HEK293 (cell line): ENCODE measurements at regions not wholly inside any gene's neighbourhood (a gene's known extent, or its start where the extent isn't known, plus 50 kb on each side); places are given as distances from the start of the nearest gene placed in this dataset.
A peak's percentile ranks its signal among the peaks of the same experiment; 100 is the strongest.

Experiments
- CTCF ChIA-PET: fragments of 350-600 bp; formaldehyde crosslinking; extraction: SDS; loops from one replicate; lab custom pipeline; 2021; ENCODE audit warnings: antibody characterized with exemption; lab: Yijun Ruan, JAX
- POLR2A ChIA-PET: fragments of 300-600 bp; formaldehyde crosslinking; extraction: SDS; loops from one replicate; lab custom pipeline; 2020; ENCODE audit warnings: antibody characterized with exemption, inconsistent platforms; lab: Yijun Ruan, JAX
- H3K27ac ChIP-seq: fragments of 200-500 bp; sonication (Bioruptor generic); 2 replicates; pipeline ENCODE4 v1.5.1; 2014; ENCODE audit warnings: low read depth, low read length, control low read depth, inconsistent platforms; ENCODE audit errors: extremely low read depth
- H3K36me3 ChIP-seq, 2 experiments: fragments of 200-500 bp in 1 of 2; sonication (Bioruptor generic) in 1 of 2; 1 replicate in 1 of 2; 2 replicates in 1 of 2; pipeline ENCODE4 v1.5.1; 2014 to 2017; ENCODE audit warnings: inconsistent platforms in 2 of 2, low read length in 2 of 2; ENCODE audit not compliant: control insufficient read depth in 2 of 2, insufficient read depth in 1 of 2
- H3K4me1 ChIP-seq: fragments of 200-500 bp; sonication (Bioruptor generic); 2 replicates; pipeline ENCODE4 v1.5.1; 2014; ENCODE audit warnings: mild to moderate bottlenecking, low read length, inconsistent platforms; ENCODE audit not compliant: control insufficient read depth, insufficient read depth
- H3K4me3 ChIP-seq: 2 replicates; pipeline ENCODE4 v1.5.1; 2011; ENCODE audit warnings: low read depth, mild to moderate bottlenecking, control low read depth, low read length, moderate library complexity
- H3K9me3 ChIP-seq: fragments of 200-500 bp; sonication (Bioruptor generic); 2 replicates; pipeline ENCODE4 v1.5.1; 2014; ENCODE audit warnings: low read depth, low read length, inconsistent platforms; ENCODE audit not compliant: control insufficient read depth, insufficient read depth
- KLF16 ChIP-seq: fragments of 450-650 bp; formaldehyde crosslinking; IDR thresholded peaks from 2 replicates; pipeline ENCODE4 v1.5.1; 2017; ENCODE audit warnings: missing biosample characterization, missing genetic modification characterization
- KLF9 ChIP-seq: fragments of 450-650 bp; formaldehyde crosslinking; IDR thresholded peaks from 2 replicates; pipeline ENCODE4 v1.5.1; 2016; ENCODE audit warnings: missing biosample characterization, missing genetic modification characterization, low read depth
- PRDM6 ChIP-seq: fragments of 450-650 bp; formaldehyde crosslinking; IDR thresholded peaks from 2 replicates; pipeline ENCODE4 v1.5.1; 2017; ENCODE audit warnings: missing biosample characterization, missing genetic modification characterization
- RBAK ChIP-seq: fragments of 450-650 bp; formaldehyde crosslinking; IDR thresholded peaks from 2 replicates; pipeline ENCODE4 v1.5.1; 2016; ENCODE audit warnings: missing biosample characterization, missing genetic modification characterization
- SALL2 ChIP-seq: fragments of 450-650 bp; formaldehyde crosslinking; IDR thresholded peaks from 2 replicates; pipeline ENCODE4 v1.5.0; 2017; ENCODE audit warnings: missing biosample characterization, mild to moderate bottlenecking, missing genetic modification characterization, borderline replicate concordance
- SETDB1 ChIP-seq: IDR thresholded peaks from one replicate; pipeline ENCODE4 v1.6.1; 2017; ENCODE audit warnings: mild to moderate bottlenecking, low read length, moderate library complexity, mixed read lengths; ENCODE audit not compliant: insufficient read length
- TCF7L2 ChIP-seq: IDR thresholded peaks from 2 replicates; pipeline ENCODE4 v1.6.1; 2011; ENCODE audit warnings: low read depth, mild to moderate bottlenecking, inconsistent platforms, low read length, moderate library complexity, borderline replicate concordance
- TRIM28 ChIP-seq: IDR thresholded peaks from 2 replicates; pipeline ENCODE4 v1.6.1; 2011; ENCODE audit warnings: low read length, control low read depth, borderline replicate concordance
- ZBTB1 ChIP-seq: fragments of 450-650 bp; formaldehyde crosslinking; IDR thresholded peaks from 2 replicates; pipeline ENCODE4 v1.5.1; 2016; ENCODE audit warnings: missing biosample characterization, missing genetic modification characterization
- ZBTB7A ChIP-seq: fragments of 450-650 bp; formaldehyde crosslinking; IDR thresholded peaks from 2 replicates; pipeline ENCODE4 v1.5.1; 2016; ENCODE audit warnings: low read depth, missing biosample characterization, missing genetic modification characterization
- ZNF133 ChIP-seq: fragments of 450-650 bp; formaldehyde crosslinking; IDR thresholded peaks from 2 replicates; pipeline ENCODE4 v1.5.1; 2016; ENCODE audit warnings: missing biosample characterization, missing genetic modification characterization
- ZNF140 ChIP-seq: fragments of 450-650 bp; formaldehyde crosslinking; IDR thresholded peaks from 2 replicates; pipeline ENCODE4 v1.5.1; 2016; ENCODE audit warnings: missing biosample characterization, missing genetic modification characterization
- ZNF169 ChIP-seq: fragments of 450-650 bp; formaldehyde crosslinking; IDR thresholded peaks from 2 replicates; pipeline ENCODE4 v1.5.1; 2016; ENCODE audit warnings: missing biosample characterization, missing genetic modification characterization
- ZNF184 ChIP-seq: fragments of 450-650 bp; IDR thresholded peaks from 2 replicates; pipeline ENCODE4 v1.5.1; 2018; ENCODE audit warnings: missing biosample characterization, mild to moderate bottlenecking, missing genetic modification characterization
- ZNF23 ChIP-seq: fragments of 450-650 bp; formaldehyde crosslinking; IDR thresholded peaks from 2 replicates; pipeline ENCODE4 v1.5.1; 2016; ENCODE audit warnings: missing biosample characterization, missing genetic modification characterization, borderline replicate concordance
- ZNF302 ChIP-seq: fragments of 450-650 bp; formaldehyde crosslinking; IDR thresholded peaks from 2 replicates; pipeline ENCODE4 v1.5.1; 2016; ENCODE audit warnings: missing biosample characterization, missing genetic modification characterization, low read depth
- ZNF335 ChIP-seq: fragments of 450-650 bp; formaldehyde crosslinking; conservative IDR thresholded peaks from 2 replicates; pipeline ENCODE4 v1.5.1; 2016; ENCODE audit warnings: missing biosample characterization, missing genetic modification characterization
- ZNF391 ChIP-seq: fragments of 450-650 bp; formaldehyde crosslinking; IDR thresholded peaks from 2 replicates; pipeline ENCODE4 v1.5.1; 2016; ENCODE audit warnings: low read depth, missing biosample characterization, missing genetic modification characterization, borderline replicate concordance
- ZNF513 ChIP-seq: fragments of 450-650 bp; IDR thresholded peaks from 2 replicates; pipeline ENCODE4 v1.5.1; 2018; ENCODE audit warnings: missing biosample characterization, missing genetic modification characterization
- ZNF544 ChIP-seq: fragments of 450-650 bp; formaldehyde crosslinking; IDR thresholded peaks from 2 replicates; pipeline ENCODE4 v1.5.0; 2017; ENCODE audit warnings: missing biosample characterization, missing genetic modification characterization
- ZNF549 ChIP-seq: fragments of 450-650 bp; IDR thresholded peaks from 2 replicates; pipeline ENCODE4 v1.5.1; 2018; ENCODE audit warnings: missing biosample characterization, missing genetic modification characterization, mild to moderate bottlenecking, inconsistent platforms, moderate library complexity
- ZNF555 ChIP-seq: fragments of 450-650 bp; formaldehyde crosslinking; conservative IDR thresholded peaks from 2 replicates; pipeline ENCODE4 v1.5.1; 2017; ENCODE audit warnings: missing biosample characterization, mild to moderate bottlenecking, missing genetic modification characterization, inconsistent platforms
- ZNF560 ChIP-seq: fragments of 450-650 bp; formaldehyde crosslinking; IDR thresholded peaks from 2 replicates; pipeline ENCODE4 v1.5.1; 2017; ENCODE audit warnings: missing biosample characterization, missing genetic modification characterization, borderline replicate concordance
- ZNF596 ChIP-seq: fragments of 450-650 bp; IDR thresholded peaks from 2 replicates; pipeline ENCODE4 v1.5.0; 2018; ENCODE audit warnings: missing biosample characterization, mild to moderate bottlenecking, missing genetic modification characterization, moderate library complexity
- ZNF626 ChIP-seq: fragments of 450-650 bp; sonication (Bioruptor Pico); formaldehyde crosslinking; IDR thresholded peaks from 2 replicates; pipeline ENCODE4 v1.5.1; 2018; ENCODE audit warnings: missing biosample characterization, missing genetic modification characterization, inconsistent platforms
- ZNF654 ChIP-seq: fragments of 450-650 bp; formaldehyde crosslinking; IDR thresholded peaks from 2 replicates; pipeline ENCODE4 v1.5.1; 2016; ENCODE audit warnings: low read depth, missing biosample characterization, missing genetic modification characterization
- ZNF76 ChIP-seq: fragments of 450-650 bp; formaldehyde crosslinking; IDR thresholded peaks from 2 replicates; pipeline ENCODE4; 2016; ENCODE audit warnings: low read depth, missing biosample characterization, missing genetic modification characterization, borderline replicate concordance
- ZNF776 ChIP-seq: fragments of 450-650 bp; formaldehyde crosslinking; IDR thresholded peaks from 2 replicates; pipeline ENCODE4 v1.5.0; 2017; ENCODE audit warnings: missing biosample characterization, missing genetic modification characterization, borderline replicate concordance
- ZSCAN4 ChIP-seq: fragments of 450-650 bp; formaldehyde crosslinking; IDR thresholded peaks from 2 replicates; pipeline ENCODE4 v1.5.1; 2017; ENCODE audit warnings: missing biosample characterization, missing genetic modification characterization

GRCh38 chrX:26783512-26784225 is 567.7 kb downstream of the MAGEB5 start:
- Histone ChIP-seq H3K27ac (no peak overlapping the region), H3K4me3 (no peak overlapping the region), H3K4me1 (no peaks in the 10 kb centered on the region), H3K36me3 (no peaks in the 10 kb centered on the region)
- ChIA-PET POLR2A (no interaction called here), CTCF (interaction anchor here (0.6 to 2.3 kb wide), 8 partner anchors 11 to 936 kb away, joined by 3 to 5 read pairs (median 3); no protein-coding TSS in a partner anchor)
- TF ChIP-seq KLF9 (tag by site-specific recombination) (no peak), KLF16 (tag by site-specific recombination) (no peak), RBAK (tag by site-specific recombination) (no peak), ZNF133 (no peak), ZNF169 (tag by site-specific recombination) (no peak), ZNF654 (peak; percentile 61)
- TF ChIP-seq, all 188 proteins: peak for 1
- no peaks in the 10 kb centered on the region; the same call in 1 of the 2 replicates for H3K9me3 ChIP-seq

- Histone ChIP-seq H3K36me3 (no peaks in the 10 kb centered on the region), H3K4me1 (no peaks in the 10 kb centered on the region), H3K4me3 (no peak overlapping the region), H3K27ac (no peak overlapping the region), H3K9me3 (no peaks in the 10 kb centered on the region; the same call in 1 of the 2 replicates)
- CTCF ChIA-PET, result interaction anchor here (0.7 to 1.1 kb wide), 2 partner anchors 189 to 574 kb away, joined by 3 to 4 read pairs; no protein-coding TSS in a partner anchor
- POLR2A ChIA-PET, result no interaction called here
- TF ChIP-seq ZNF549 (tag by site-specific recombination) (0 out of 2 replicates have a peak, but pooled peaks have one; percentile 41), ZNF596 (no peak), ZNF626 (tag by site-specific recombination) (peak; percentile 50; the same call in 1 of the 2 replicates), ZNF513 (tag by site-specific recombination) (no peak), SALL2 (tag by site-specific recombination) (no peak), ZNF76 (tag by site-specific recombination) (no peak), ZNF555 (peak; percentile 9; the same call in 1 of the 2 replicates), ZNF140 (peak; percentile 52; the same call in 1 of the 2 replicates), ZNF391 (tag by site-specific recombination) (no peak), TRIM28 (peak; percentile 99), ZSCAN4 (tag by site-specific recombination) (no peak), SETDB1 (peak; percentile 99)
Observed at GRCh38 chrX:26778320-26778888, 562.4 kb downstream of the MAGEB5 start.

- CTCF ChIA-PET, result no interaction called here
- H3K4me1 ChIP-seq, result no peaks in the 10 kb centered on the region
- no peak overlapping the region for H3K4me3 ChIP-seq
- no peaks in the 10 kb centered on the region for H3K9me3 ChIP-seq
- no peak overlapping the region for H3K27ac ChIP-seq
- H3K36me3 ChIP-seq, result no peaks in the 10 kb centered on the region
- POLR2A ChIA-PET, result no interaction called here
- TF ChIP-seq ZNF776 (tag by site-specific recombination) (no peak), ZBTB1 (tag by site-specific recombination) (no peak), ZNF23 (tag by site-specific recombination) (no peak), ZNF544 (no peak), ZNF184 (tag by site-specific recombination) (no peak), TCF7L2 (no peak), ZNF302 (tag by site-specific recombination) (no peak), ZBTB7A (tag by site-specific recombination) (no peak), ZNF335 (no peak), PRDM6 (tag by site-specific recombination) (no peak), ZNF560 (tag by site-specific recombination) (no peak)
Observed at GRCh38 chrX:26762253-26762652, 546.3 kb downstream of the MAGEB5 start.
